ENCODE measurements at regions not wholly inside any gene's neighbourhood (a gene's known extent, or its start where the extent isn't known, plus 50 kb on each side); places are given as distances from the start of the nearest gene placed in this dataset.

DNA sequence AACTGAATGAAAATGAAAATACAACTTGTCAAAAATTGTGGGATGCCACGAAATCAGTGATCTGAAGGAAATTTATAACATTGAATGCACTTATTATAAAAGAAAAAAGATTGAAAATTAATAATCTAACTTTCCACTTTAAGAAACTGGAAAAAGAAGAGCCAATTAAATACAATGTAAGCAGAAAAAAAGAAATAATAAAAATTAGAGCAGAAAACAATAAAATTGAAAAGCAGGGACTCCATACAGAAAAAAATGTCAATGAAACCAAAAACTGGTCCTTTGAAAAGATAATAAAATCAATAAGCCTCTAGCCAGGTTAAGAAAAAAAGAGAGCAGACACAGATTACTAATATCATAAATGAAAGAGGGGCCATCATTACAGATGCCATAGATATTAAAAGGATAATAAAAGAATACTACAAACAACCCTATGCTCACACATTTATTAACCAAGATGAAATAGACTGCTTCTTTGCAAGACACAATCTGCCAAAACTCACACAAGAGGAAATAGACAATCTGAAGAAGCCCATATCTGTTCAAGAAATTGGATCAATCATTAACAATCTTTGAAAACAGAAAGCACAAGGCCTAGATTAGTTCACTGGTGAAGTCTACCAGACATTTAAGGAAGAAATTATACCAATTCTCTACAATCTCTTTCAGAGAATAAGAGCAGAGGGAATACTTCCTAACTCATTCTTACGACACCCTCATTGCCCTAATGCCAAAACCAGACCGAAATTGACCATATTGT is 233.8 kb upstream of the NEBL start:
- no peak for TF ChIP-seq CTCF (IDR thresholded peaks at IDR 0.05)
- no peak for TF ChIP-seq EP300 (IDR thresholded peaks at IDR 0.05)

Data from stomach (tissue), 4 donors.